ENCODE measurements at regions not wholly inside any gene's neighbourhood (a gene's known extent, or its start where the extent isn't known, plus 50 kb on each side); places are given as distances from the start of the nearest gene placed in this dataset.

- TF ChIP-seq, protein P1, sequence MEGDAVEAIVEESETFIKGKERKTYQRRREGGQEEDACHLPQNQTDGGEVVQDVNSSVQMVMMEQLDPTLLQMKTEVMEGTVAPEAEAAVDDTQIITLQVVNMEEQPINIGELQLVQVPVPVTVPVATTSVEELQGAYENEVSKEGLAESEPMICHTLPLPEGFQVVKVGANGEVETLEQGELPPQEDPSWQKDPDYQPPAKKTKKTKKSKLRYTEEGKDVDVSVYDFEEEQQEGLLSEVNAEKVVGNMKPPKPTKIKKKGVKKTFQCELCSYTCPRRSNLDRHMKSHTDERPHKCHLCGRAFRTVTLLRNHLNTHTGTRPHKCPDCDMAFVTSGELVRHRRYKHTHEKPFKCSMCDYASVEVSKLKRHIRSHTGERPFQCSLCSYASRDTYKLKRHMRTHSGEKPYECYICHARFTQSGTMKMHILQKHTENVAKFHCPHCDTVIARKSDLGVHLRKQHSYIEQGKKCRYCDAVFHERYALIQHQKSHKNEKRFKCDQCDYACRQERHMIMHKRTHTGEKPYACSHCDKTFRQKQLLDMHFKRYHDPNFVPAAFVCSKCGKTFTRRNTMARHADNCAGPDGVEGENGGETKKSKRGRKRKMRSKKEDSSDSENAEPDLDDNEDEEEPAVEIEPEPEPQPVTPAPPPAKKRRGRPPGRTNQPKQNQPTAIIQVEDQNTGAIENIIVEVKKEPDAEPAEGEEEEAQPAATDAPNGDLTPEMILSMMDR (IDR thresholded peaks at IDR 0.05) = no peak
- TF ChIP-seq POLR2A (IDR thresholded peaks at IDR 0.05) = no peak
- TF ChIP-seq EP300 (IDR thresholded peaks at IDR 0.05) = no peak
These were observed 160.5 kb upstream of the HMCN1 start for GRCh38 chr1:185573677-185574076.
